GM19239 (cell line): ENCODE measurements at regions not wholly inside any gene's neighbourhood (a gene's known extent, or its start where the extent isn't known, plus 50 kb on each side); places are given as distances from the start of the nearest gene placed in this dataset.
"Not testable (repeated sequence)": the region's sequence is repeated elsewhere in the genome, so short reads cannot be mapped to it uniquely, and the experiment has no call there.

Source experiments
- DNase-seq: peaks from one replicate; pipeline ENCODE4 v3.0.0; 2011; ENCODE audit warnings: low spot score; ENCODE audit not compliant: insufficient read length
- FAIRE-seq: peaks from 2 replicates; lab custom pipeline; 2011; peaks lifted over from hg19 to GRCh38; lab: Jason Lieb, UNC

- DNase-seq (no peak), FAIRE-seq (no peak)
Measured at GRCh38 chr12:59164991-59165718, 244.9 kb upstream of the LRIG3 start.

DNA sequence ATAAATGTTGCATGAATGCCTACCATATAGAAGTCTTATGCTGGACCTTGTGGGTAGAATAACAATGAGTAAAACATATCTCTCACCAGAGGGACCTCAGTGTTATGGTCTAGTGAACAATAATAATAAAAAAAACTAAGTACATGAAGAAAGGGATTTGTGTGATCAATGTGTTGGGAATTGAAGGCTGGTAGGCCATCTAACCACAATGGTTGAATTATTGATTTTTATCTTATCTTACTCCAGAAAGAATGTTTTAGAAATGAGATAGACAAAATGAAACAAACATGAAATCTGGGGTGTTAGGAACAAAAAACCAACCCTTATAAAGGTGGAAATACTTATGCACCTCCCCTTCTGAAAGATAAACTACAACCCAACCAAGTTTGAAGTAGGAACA lies 243.9 kb upstream of the LRIG3 start:
- no peak for DNase-seq
- FAIRE-seq: no peak

- DNase-seq (no peak), FAIRE-seq (no peak)
Measured at GRCh38 chr12:59158681-59159080, 238.4 kb upstream of the LRIG3 start.

DNA sequence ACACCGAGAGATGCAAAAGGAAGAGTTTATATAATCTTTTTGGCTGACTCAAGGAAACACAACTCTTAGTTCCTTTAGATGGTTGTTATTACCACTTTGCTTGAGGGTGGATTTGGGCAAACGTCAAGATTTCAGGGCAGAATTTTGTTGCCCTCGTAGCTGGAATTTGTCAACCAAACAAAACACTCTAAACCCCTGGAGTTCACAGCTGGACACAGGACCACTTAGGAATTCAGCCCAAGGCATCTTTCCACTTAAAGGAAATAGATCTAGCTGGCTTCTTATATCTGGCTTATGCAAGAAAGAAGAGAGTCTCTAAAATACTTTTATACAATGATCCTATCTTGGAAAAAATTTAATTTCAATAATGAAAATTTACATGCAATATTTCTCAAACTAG lies 237.8 kb upstream of the LRIG3 start:
- FAIRE-seq (no peak), DNase-seq (no peak)

- FAIRE-seq (no peak), DNase-seq (no peak)
Measured at GRCh38 chr12:59155448-59155847, 235.1 kb upstream of the LRIG3 start.

GRCh38 chr12:59151243-59151642 lies 230.9 kb upstream of the LRIG3 start:
- DNase-seq (no peak), FAIRE-seq (no peak)

DNA sequence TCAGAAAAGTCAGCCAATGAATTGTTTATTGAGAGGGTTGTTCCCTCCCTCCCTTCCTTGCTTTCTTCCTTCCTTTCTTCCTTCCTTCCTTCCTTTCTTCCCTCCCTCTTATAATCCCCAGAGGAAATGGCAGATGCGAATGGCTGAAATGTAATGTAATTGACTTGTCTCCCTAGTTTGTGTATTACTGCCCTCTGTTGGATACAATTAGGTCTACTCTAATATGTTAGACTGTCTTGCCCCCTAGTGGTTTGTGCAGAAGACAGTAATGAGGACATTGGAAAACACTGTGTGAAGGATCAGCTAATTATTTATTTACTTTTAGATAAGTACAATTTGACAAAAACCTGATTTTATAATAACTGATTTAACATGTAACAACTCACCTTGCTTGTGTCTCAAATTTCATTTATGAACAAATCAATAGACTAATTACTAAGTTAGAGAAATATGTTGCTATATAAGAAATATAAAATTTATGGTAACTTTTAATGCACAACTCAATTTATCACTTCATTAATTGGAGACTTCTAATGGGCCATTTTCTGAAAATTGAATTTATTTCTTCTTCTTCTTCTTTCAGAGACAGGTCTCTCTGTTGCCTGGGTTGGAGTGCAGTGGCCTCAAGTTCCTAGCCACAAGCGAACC lies 229.8 kb upstream of the LRIG3 start:
- FAIRE-seq: peak; percentile 87
- peak; percentile 4 for DNase-seq

- FAIRE-seq (no peak), DNase-seq (no peak)
Measured at GRCh38 chr12:59147791-59148190, 227.5 kb upstream of the LRIG3 start.

DNA sequence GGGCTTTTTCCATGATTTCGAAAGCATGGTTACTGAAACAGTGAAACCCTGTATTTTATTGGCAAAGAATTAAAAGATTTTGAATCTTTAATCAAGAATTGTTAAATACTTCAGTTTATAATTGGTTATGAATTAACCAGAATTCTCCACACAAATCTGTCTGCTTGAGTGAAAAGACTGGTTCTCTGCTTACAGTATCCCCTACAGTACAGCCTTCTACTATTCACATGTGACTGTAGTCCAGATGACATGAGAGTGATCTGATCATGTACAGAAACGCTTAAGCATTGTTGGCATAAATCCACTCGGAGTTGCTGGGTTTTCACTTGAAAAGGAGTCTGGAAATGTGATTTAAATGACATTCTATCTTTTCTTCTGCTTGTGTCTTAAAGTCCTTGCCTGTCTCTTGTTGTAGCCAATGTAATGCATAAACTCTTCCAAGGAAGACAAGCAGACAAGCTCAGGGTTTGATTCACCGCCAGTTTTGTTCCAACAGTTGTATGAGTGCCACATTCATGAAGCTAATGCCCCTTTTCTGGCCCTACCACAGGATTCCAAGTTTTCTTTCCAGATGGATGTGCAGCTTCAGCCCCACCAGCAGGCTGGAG lies 222.0 kb upstream of the LRIG3 start:
- DNase-seq: no peak
- no peak for FAIRE-seq

DNA sequence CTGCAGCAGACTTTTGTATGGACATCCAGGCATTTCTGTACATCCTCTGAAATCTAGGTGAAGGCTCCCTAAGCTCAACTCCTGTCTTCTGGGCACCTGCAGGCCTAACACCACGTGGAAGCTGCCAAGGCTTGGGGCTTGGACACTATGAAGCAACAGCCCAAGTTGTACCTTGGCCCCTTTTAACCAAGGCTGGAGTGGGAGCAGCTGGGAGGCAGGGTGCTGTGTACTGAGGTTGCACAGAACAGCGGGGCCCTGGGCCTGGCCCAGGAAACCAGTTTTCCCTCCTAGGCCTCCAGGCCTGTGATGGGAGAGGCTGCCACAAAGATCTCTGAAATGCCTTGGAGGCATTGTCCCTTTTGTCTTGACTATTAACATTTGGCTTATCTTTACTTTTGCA lies 214.4 kb upstream of the LRIG3 start:
- DNase-seq: no peak
- no peak for FAIRE-seq

- DNase-seq: no peak
- FAIRE-seq: no peak
Measured at GRCh38 chr12:59131462-59131861, 211.2 kb upstream of the LRIG3 start.

DNA sequence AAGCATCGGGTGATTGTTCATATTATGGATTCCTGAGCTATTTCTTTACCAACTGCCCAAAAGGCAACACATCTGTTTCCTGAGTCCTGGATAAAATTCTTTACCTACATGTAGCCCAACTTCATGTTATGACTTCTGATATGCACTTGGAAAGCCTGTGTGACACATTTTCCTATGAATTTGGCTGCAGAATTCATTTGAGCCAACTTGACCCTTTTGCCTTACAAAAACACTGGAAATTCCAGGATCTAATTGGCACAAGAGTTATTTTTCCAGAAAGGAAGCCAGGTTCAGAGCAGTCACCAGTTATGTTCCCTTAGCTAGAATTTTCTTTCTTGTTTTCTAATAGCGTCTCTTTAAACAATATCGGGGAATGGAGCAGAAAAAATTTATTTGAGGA lies 202.5 kb upstream of the LRIG3 start:
- no peak for DNase-seq
- FAIRE-seq: no peak

DNA sequence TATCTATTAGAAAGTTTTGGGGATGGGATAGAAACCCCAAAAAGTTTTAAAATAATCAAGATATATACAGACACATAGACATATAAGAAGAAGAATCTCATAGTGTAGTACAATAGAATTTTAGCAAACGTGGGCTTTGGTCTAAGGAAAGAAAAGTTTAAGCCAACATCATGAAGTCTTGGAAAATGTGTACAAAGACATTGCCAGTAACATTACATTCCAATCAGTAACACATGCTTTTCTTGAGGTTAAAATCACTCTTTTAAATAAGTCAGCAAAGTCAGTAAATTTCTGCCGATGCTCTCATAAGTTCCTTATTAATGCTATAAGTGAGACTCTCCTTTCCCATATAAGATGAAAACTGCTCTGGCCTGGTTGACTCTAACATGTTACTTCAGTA lies 201.1 kb upstream of the LRIG3 start:
- no peak for FAIRE-seq
- DNase-seq: no peak

DNA sequence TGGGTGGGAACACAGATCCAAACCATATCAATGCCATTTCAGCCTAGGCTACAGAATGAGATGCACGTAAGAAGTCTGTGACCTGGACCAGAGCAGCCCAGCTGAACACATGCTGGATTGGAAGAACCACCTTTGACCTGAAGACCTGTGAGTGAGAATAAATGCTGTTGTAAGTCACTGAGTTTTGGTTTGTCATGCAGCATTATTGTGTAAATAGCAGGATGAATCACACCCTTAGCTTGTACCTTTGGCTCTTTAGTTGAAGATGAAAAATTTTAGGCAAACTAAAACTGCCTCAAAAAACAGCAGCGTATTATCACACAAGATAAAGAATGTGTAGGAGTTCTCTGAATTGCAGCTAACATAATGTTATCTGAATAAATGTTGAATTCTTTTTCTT lies 199.4 kb upstream of the LRIG3 start:
- FAIRE-seq: no peak

GRCh38 chr12:59118356-59118755 lies 198.1 kb upstream of the LRIG3 start:
- FAIRE-seq: no peak
- DNase-seq: no peak

More for the DNA sequence above, 199.4 kb upstream of the LRIG3 start:
- no peak for DNase-seq

- FAIRE-seq (no peak), DNase-seq (no peak)
Measured at GRCh38 chr12:59115995-59116394, 195.7 kb upstream of the LRIG3 start.

DNA sequence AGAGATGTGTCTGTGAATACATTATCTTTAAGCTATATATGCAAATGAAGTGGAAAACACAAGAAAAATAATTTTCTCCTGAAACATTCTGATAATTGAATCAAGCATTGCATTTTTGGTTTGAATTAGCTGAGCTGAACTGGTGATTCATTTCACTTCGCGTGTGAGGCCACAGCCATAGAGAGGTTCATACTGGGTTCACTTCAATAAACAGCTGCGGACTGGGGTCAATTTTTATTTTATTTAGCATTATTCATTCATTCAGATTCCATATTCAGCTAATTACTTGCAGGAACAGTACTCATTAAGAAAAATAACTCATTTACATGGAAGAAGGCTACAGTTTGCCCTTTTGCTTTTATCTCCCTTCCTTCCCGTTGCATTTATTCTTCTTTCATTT lies 195.2 kb upstream of the LRIG3 start:
- FAIRE-seq: no peak

DNA sequence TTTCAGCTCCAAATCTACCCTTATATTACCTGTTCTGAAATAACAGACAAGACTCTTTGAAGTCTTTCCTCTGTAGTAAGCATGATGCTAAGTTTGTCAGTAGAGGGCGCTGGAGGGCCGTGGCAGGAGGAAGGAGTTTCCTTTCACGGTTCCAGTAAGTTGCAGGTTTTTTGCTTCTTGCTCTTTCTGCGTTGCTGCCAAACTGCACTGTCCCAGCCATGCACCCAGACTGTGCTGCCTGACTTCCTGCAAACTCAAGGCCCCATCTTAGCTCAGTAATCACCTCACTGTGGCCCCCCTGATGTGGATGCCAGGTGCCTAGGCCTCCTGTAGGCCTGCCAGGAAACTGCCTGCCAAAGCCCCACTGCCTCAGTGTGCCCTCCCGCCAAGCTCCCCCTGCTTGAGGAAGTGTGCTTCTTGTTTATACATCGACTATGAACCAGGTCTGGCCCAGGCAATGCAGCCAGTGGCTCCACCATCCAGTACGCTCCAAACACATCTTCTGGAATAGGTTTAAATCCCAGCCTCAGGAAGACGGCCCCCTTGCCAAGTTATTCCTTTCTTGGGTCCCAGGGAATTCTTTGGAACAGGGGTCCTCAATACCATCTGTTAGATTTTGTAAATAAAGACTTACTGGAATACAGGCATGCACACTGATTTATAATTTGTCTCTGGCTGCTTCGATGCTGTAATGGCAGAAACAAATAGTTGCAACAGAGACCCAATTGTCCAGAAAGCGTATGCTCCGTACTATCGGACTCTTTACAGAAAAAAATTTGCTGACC lies 193.7 kb upstream of the LRIG3 start:
- FAIRE-seq: peak; percentile 62
- peak; percentile 9 for DNase-seq

More for the DNA sequence above, 195.2 kb upstream of the LRIG3 start:
- no peak for DNase-seq

DNA sequence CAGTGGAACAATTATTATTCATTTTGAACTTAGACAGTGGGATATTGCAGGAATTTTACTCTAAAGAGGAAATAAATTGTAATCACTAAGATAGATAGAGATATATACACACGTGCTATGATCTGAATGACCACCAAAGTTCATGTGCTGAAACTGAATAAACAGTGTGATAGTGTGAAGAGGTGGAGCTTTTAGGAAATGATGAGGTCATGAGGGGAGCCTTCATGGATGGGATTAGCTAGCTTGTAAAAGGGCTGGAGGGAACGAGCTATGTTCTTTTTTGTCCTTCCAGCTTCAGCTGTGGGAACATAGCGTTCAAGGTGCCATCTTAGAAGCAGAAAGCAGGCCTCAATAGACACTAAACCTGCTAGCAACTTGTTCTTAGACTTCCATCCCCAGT lies 191.5 kb upstream of the LRIG3 start:
- no peak for DNase-seq
- no peak for FAIRE-seq

DNA sequence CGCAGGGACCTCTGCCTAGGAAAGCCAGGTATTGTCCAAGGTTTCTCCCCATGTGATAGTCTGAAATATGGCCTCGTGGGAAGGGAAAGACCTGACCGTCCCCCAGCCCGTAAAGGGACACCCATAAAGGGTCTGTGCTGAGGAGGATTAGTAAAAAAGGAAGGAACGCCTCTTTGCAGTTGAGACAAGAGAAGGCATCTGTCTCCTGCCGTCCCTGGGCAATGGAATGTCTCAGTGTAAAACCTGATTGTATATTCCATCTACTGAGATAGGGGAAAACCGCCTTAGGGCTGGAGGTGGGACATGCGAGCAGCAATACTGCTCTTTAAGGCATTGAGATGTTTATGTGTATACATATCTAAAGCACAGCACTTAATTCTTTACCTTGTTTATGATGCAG lies 188.2 kb upstream of the LRIG3 start:
- not testable (repeated sequence) for FAIRE-seq, DNase-seq

- DNase-seq (no peak), FAIRE-seq (no peak)
Measured at GRCh38 chr12:59100585-59100984, 180.3 kb upstream of the LRIG3 start.
